Astrocyte (in vitro differentiated cells and primary cell): ENCODE measurements at regions not wholly inside any gene's neighbourhood (a gene's known extent, or its start where the extent isn't known, plus 50 kb on each side); places are given as distances from the start of the nearest gene placed in this dataset.

Source experiments
- DNase-seq: peaks from one replicate; pipeline ENCODE4 v3.0.0-alpha.2; 2010; ENCODE audit warnings: low read depth
- FAIRE-seq: peaks from 2 replicates; lab custom pipeline; 2011; peaks lifted over from hg19 to GRCh38; lab: Jason Lieb, UNC
- H2AFZ ChIP-seq: 2 replicates; pipeline ENCODE4 v1.6.0; 2012; ENCODE audit warnings: low read depth, low read length, inconsistent platforms
- H3K27ac ChIP-seq: 2 replicates; pipeline ENCODE4 v1.5.1; 2011; ENCODE audit warnings: low read depth, low read length, inconsistent platforms
- H3K27me3 ChIP-seq: 2 replicates; pipeline ENCODE4 v1.6.0; 2011; ENCODE audit warnings: low read length, inconsistent platforms; ENCODE audit not compliant: insufficient read depth
- H3K36me3 ChIP-seq: 2 replicates; pipeline ENCODE4 v1.5.1; 2011; ENCODE audit warnings: low read length, inconsistent platforms; ENCODE audit not compliant: insufficient read depth
- H3K4me1 ChIP-seq: 2 replicates; pipeline ENCODE4 v1.5.1; 2011; ENCODE audit warnings: low read length, inconsistent platforms; ENCODE audit not compliant: insufficient read depth
- H3K4me2 ChIP-seq: 2 replicates; pipeline ENCODE4 v1.6.0; 2012; ENCODE audit warnings: low read length, inconsistent platforms
- H3K4me3 ChIP-seq: 2 replicates; pipeline ENCODE4 v1.5.1; 2011; ENCODE audit warnings: low read depth, mild to moderate bottlenecking, low read length, inconsistent platforms; ENCODE audit not compliant: insufficient read depth
- H3K79me2 ChIP-seq: 2 replicates; pipeline ENCODE4 v1.6.0; 2012; ENCODE audit warnings: mild to moderate bottlenecking, low read length, inconsistent platforms; ENCODE audit not compliant: insufficient read depth
- H3K9ac ChIP-seq: 2 replicates; pipeline ENCODE4 v1.6.0; 2012; ENCODE audit warnings: mild to moderate bottlenecking, low read length, inconsistent platforms
- H3K9me3 ChIP-seq: 2 replicates; pipeline ENCODE4 v1.5.1; 2012; ENCODE audit warnings: low read depth, mild to moderate bottlenecking, low read length, inconsistent platforms; ENCODE audit not compliant: insufficient read depth
- H4K20me1 ChIP-seq: 2 replicates; pipeline ENCODE4 v1.6.0; 2012; ENCODE audit warnings: low read length, inconsistent platforms; ENCODE audit not compliant: insufficient read depth
- H3K27ac Mint-ChIP-seq: one replicate; pipeline ENCODE4 v1.8.0; 2021; ENCODE audit warnings: mild to moderate bottlenecking, mixed read lengths; ENCODE audit not compliant: unreplicated experiment
- H3K27me3 Mint-ChIP-seq: one replicate; pipeline ENCODE4 v1.8.0; 2021; ENCODE audit warnings: low read depth, mixed read lengths; ENCODE audit not compliant: unreplicated experiment
- H3K36me3 Mint-ChIP-seq: one replicate; pipeline ENCODE4 v1.8.0; 2021; ENCODE audit warnings: low read depth, mixed read lengths; ENCODE audit not compliant: unreplicated experiment
- H3K4me1 Mint-ChIP-seq: one replicate; pipeline ENCODE4 v1.8.0; 2021; ENCODE audit warnings: low read depth, mixed read lengths; ENCODE audit not compliant: unreplicated experiment
- H3K4me3 Mint-ChIP-seq: one replicate; pipeline ENCODE4 v1.8.0; 2021; ENCODE audit warnings: mild to moderate bottlenecking, moderate library complexity, mixed read lengths; ENCODE audit not compliant: unreplicated experiment
- H3K9me3 Mint-ChIP-seq: one replicate; pipeline ENCODE4 v1.8.0; 2021; ENCODE audit warnings: mild to moderate bottlenecking, mixed read lengths; ENCODE audit not compliant: unreplicated experiment
- EZH2 ChIP-seq: IDR thresholded peaks from 2 replicates; pipeline ENCODE4 v1.6.1; 2012; ENCODE audit warnings: mild to moderate bottlenecking, low read length, inconsistent platforms; ENCODE audit not compliant: insufficient read depth
- TF ChIP-seq, protein P1 (sequence below): IDR thresholded peaks from 2 replicates; pipeline ENCODE4 v1.5.1; 2011; ENCODE audit warnings: low read depth, mild to moderate bottlenecking, inconsistent platforms, low read length, moderate library complexity; ENCODE audit not compliant: insufficient read depth

DNA sequence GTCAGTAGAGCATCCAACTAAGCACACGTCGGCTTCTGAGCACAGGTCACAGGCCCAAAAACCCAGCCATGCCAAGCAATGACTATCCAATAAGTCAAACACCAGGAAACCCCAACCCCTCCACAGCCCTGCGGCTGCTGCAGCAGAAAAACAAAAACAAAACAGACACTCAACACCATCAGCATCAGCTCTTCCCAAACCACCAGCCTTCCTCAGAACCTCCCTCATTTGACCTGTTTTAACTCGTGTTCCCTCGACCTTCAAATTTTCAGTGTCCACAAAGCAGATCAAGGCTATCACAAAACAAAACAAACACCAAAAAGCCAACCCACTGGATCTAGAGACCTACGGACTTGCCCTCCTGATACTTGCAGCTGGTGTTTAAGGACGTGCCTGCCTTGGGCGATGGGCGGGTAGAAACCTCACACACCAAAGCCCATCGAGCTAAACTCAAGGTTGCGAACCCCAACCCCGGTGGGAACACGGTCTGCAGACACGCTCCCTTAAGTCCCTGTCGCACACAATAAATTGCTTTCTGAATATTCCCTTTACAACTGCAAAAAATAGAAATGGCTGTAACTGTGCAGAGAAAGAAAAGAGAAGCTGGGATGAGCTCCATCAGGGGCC is 247.1 kb upstream of the ANKRD55 start:
- H3K4me3 ChIP-seq: peak overlapping the region; percentile 63
- peak overlapping the region; percentile 37 for H3K27ac Mint-ChIP-seq
- H3K27ac ChIP-seq: no peak overlapping the region
- peaks cover 15% of the 10 kb centered on the region for H3K4me1 ChIP-seq
- H3K4me2 ChIP-seq: peak overlapping the region; percentile 95
- H3K36me3 ChIP-seq: no peaks in the 10 kb centered on the region
- peak overlapping the region; percentile 79 for H3K4me3 Mint-ChIP-seq
- no peaks in the 10 kb centered on the region for H4K20me1 ChIP-seq
- TF ChIP-seq, protein P1, sequence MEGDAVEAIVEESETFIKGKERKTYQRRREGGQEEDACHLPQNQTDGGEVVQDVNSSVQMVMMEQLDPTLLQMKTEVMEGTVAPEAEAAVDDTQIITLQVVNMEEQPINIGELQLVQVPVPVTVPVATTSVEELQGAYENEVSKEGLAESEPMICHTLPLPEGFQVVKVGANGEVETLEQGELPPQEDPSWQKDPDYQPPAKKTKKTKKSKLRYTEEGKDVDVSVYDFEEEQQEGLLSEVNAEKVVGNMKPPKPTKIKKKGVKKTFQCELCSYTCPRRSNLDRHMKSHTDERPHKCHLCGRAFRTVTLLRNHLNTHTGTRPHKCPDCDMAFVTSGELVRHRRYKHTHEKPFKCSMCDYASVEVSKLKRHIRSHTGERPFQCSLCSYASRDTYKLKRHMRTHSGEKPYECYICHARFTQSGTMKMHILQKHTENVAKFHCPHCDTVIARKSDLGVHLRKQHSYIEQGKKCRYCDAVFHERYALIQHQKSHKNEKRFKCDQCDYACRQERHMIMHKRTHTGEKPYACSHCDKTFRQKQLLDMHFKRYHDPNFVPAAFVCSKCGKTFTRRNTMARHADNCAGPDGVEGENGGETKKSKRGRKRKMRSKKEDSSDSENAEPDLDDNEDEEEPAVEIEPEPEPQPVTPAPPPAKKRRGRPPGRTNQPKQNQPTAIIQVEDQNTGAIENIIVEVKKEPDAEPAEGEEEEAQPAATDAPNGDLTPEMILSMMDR: no peak
- no peak for TF ChIP-seq EZH2
- peaks cover 8% of the 10 kb centered on the region for H3K27me3 Mint-ChIP-seq
- no peaks in the 10 kb centered on the region for H3K27me3 ChIP-seq
- H3K9me3 Mint-ChIP-seq: no peaks in the 10 kb centered on the region
- peak overlapping the region; percentile 74 for H3K9ac ChIP-seq
- H3K79me2 ChIP-seq: no peaks in the 10 kb centered on the region
- DNase-seq: no peak
- no peaks in the 10 kb centered on the region for H3K9me3 ChIP-seq
- no peaks in the 10 kb centered on the region for H3K36me3 Mint-ChIP-seq
- H2AFZ ChIP-seq: peak overlapping the region; percentile 72
- FAIRE-seq: no peak
- H3K4me1 Mint-ChIP-seq: peaks cover 20% of the 10 kb centered on the region

DNA sequence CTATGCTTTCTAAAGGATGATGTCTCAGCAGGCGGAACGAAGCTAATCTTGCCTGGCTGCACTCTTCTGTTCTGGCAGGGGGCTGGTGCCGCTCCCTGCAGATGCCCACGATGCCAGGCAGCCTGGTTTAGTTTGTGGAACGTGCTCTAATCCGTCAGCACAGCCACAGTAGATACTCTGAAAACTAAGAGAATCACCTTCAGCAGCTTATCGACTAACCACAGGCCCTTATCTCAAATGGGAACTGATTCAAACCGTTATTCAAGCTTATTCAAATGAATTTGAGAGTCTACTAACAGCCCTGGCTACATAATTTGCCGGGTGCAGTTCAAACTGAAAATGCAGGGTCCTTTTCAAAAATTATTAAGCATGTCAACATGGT is 246.6 kb upstream of the ANKRD55 start:
- Histone ChIP-seq H3K79me2 (no peaks in the 10 kb centered on the region), H3K36me3 (no peaks in the 10 kb centered on the region), H3K4me3 (no peak overlapping the region), H2AFZ (no peak overlapping the region), H3K27ac (no peak overlapping the region), H3K4me2 (peak overlapping the region; percentile 95), H3K9ac (no peak overlapping the region), H3K9me3 (no peaks in the 10 kb centered on the region), H4K20me1 (no peaks in the 10 kb centered on the region), H3K27me3 (no peaks in the 10 kb centered on the region), H3K4me1 (peaks cover 15% of the 10 kb centered on the region)
- no peak for FAIRE-seq
- Mint-ChIP-seq H3K36me3 (no peaks in the 10 kb centered on the region), H3K27me3 (peaks cover 8% of the 10 kb centered on the region), H3K4me1 (peaks cover 20% of the 10 kb centered on the region), H3K9me3 (no peaks in the 10 kb centered on the region), H3K4me3 (peak overlapping the region; percentile 79), H3K27ac (no peak overlapping the region)
- peak; percentile 43 for DNase-seq
- TF ChIP-seq, protein P1: no peak
- TF ChIP-seq EZH2: no peak

DNA sequence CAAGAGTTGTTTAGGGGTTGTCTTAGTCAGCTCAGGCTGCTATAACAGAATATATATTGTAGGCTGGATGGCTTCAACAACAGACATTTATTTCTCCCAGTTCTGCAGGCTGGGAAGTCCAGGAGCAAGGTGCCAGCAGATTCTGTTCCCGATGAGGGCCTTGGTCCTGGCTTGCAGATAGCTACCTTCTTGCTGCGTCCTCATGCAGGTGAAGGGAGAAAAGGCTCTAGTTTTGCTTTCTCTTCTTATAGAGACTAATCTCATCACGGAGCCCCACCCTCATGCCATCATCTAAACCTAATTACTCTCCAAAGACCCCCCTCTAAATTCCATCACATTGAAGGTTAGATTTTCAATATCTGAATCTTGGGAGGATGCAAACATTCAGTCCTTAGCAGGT is 246.0 kb upstream of the ANKRD55 start:
- Histone ChIP-seq H3K4me3 (no peak overlapping the region), H2AFZ (no peak overlapping the region), H4K20me1 (no peaks in the 10 kb centered on the region), H3K27me3 (no peaks in the 10 kb centered on the region), H3K9ac (no peak overlapping the region), H3K4me2 (no peak overlapping the region), H3K27ac (no peak overlapping the region), H3K79me2 (no peaks in the 10 kb centered on the region), H3K36me3 (no peaks in the 10 kb centered on the region), H3K9me3 (no peaks in the 10 kb centered on the region), H3K4me1 (peaks cover 15% of the 10 kb centered on the region)
- TF ChIP-seq, protein P1: no peak
- TF ChIP-seq EZH2: no peak
- Mint-ChIP-seq H3K9me3 (no peaks in the 10 kb centered on the region), H3K27ac (no peak overlapping the region), H3K4me1 (peaks cover 20% of the 10 kb centered on the region), H3K4me3 (no peak overlapping the region), H3K27me3 (peaks cover 10% of the 10 kb centered on the region), H3K36me3 (no peaks in the 10 kb centered on the region)
- FAIRE-seq: no peak
- DNase-seq: no peak
